ENCODE measurements at regions not wholly inside any gene's neighbourhood (a gene's known extent, or its start where the extent isn't known, plus 50 kb on each side); places are given as distances from the start of the nearest gene placed in this dataset.

- TF ChIP-seq CTCF (IDR thresholded peaks at IDR 0.05) (no peak), POLR2A (IDR thresholded peaks at IDR 0.05) (no peak)
Observed at GRCh38 chr5:92863666-92864065, 717.4 kb downstream of the NR2F1-AS1 start.
